NCI-H2227 (cell line): ENCODE measurements at regions not wholly inside any gene's neighbourhood (a gene's known extent, or its start where the extent isn't known, plus 50 kb on each side); places are given as distances from the start of the nearest gene placed in this dataset.

Experiments used
- DNase-seq: peaks from one replicate; lab custom pipeline; 2025; ENCODE audit not compliant: unreplicated experiment; lab: John Stamatoyannopoulos, UW

- DNase-seq, result no peak
Observed at GRCh38 chr6:98107801-98108200, 726.6 kb upstream of the POU3F2 start.

GRCh38 chr6:98116455-98116854 is 717.9 kb upstream of the POU3F2 start:
- DNase-seq, result peak; percentile 35

- DNase-seq, result no peak
Observed at GRCh38 chr6:98117068-98117467, 717.3 kb upstream of the POU3F2 start.

- no peak for DNase-seq
Observed at GRCh38 chr6:98118397-98119045, 715.9 kb upstream of the POU3F2 start.

- no peak for DNase-seq
Observed at GRCh38 chr6:98124171-98124570, 710.2 kb upstream of the POU3F2 start.

GRCh38 chr6:98131290-98131990 is 702.9 kb upstream of the POU3F2 start:
- no peak for DNase-seq

GRCh38 chr6:98136333-98136732 is 698.0 kb upstream of the POU3F2 start:
- DNase-seq, result peak; percentile 9

GRCh38 chr6:98137391-98137790 is 697.0 kb upstream of the POU3F2 start:
- DNase-seq, result peak; percentile 24

GRCh38 chr6:98142839-98143238 is 691.5 kb upstream of the POU3F2 start:
- DNase-seq, result no peak

GRCh38 chr6:98146656-98147055 is 687.7 kb upstream of the POU3F2 start:
- DNase-seq, result no peak

GRCh38 chr6:98156580-98156979 is 677.8 kb upstream of the POU3F2 start:
- DNase-seq, result no peak

GRCh38 chr6:98179606-98180005 is 654.8 kb upstream of the POU3F2 start:
- no peak for DNase-seq

GRCh38 chr6:98200084-98200483 is 634.3 kb upstream of the POU3F2 start:
- no peak for DNase-seq

GRCh38 chr6:98203170-98203806 is 631.1 kb upstream of the POU3F2 start:
- DNase-seq, result no peak

GRCh38 chr6:98212468-98212867 is 621.9 kb upstream of the POU3F2 start:
- no peak for DNase-seq

- DNase-seq, result no peak
Observed at GRCh38 chr6:98215531-98215930, 618.8 kb upstream of the POU3F2 start.

GRCh38 chr6:98230250-98230649 is 604.1 kb upstream of the POU3F2 start:
- DNase-seq, result no peak

GRCh38 chr6:98239057-98239456 is 595.3 kb upstream of the POU3F2 start:
- DNase-seq, result no peak

GRCh38 chr6:98241630-98242029 is 592.7 kb upstream of the POU3F2 start:
- DNase-seq, result no peak

- DNase-seq, result no peak
Observed at GRCh38 chr6:98254624-98255023, 579.8 kb upstream of the POU3F2 start.

- DNase-seq, result no peak
Observed at GRCh38 chr6:98260382-98260781, 574.0 kb upstream of the POU3F2 start.

- DNase-seq, result peak; percentile 19
Observed at GRCh38 chr6:98272060-98272459, 562.3 kb upstream of the POU3F2 start.
